IMR-90 (cell line): ENCODE measurements at regions not wholly inside any gene's neighbourhood (a gene's known extent, or its start where the extent isn't known, plus 50 kb on each side); places are given as distances from the start of the nearest gene placed in this dataset.

Experiments
- ATAC-seq: fragments of 200-7000 bp; cut with Tn5 transposase; 2 replicates; pipeline ENCODE4 v1.9.1; 2020; ENCODE audit warnings: low read depth, mild to moderate bottlenecking, moderate library complexity
- BruUV-seq: library from RNA; stranded (reverse); fragments of 400-500 nt; replicated peaks from 2 replicates; lab custom pipeline; 2021; lab: Mats Ljungman, UMichigan
- CTCF ChIA-PET: fragments of 300-600 bp; formaldehyde crosslinking; extraction: SDS; loops from one replicate; lab custom pipeline; 2021; ENCODE audit warnings: antibody characterized with exemption; lab: Yijun Ruan, JAX
- POLR2A ChIA-PET: fragments of 300-600 bp; sonication (Branson Sonifier 250); formaldehyde crosslinking; loops from one replicate; lab custom pipeline; 2022; ENCODE audit warnings: antibody characterized with exemption; ENCODE audit not compliant: unreplicated experiment; lab: Charles Lee
- DNase-seq: peaks from one replicate; pipeline ENCODE4 v3.0.0; 2013
- H2AFZ ChIP-seq: replicated peaks from 2 replicates; pipeline ENCODE3; 2013; ENCODE audit warnings: low read length, mild to moderate bottlenecking; ENCODE audit not compliant: poor library complexity
- H2AK5ac ChIP-seq: 2 replicates; pipeline ENCODE4 v1.6.1; 2013; ENCODE audit warnings: low read depth, low read length, inconsistent platforms
- H2AK9ac ChIP-seq: replicated peaks from 2 replicates; pipeline ENCODE3; 2013; ENCODE audit warnings: mild to moderate bottlenecking, low read depth, low read length, moderate library complexity; ENCODE audit not compliant: poor library complexity
- H2BK120ac ChIP-seq: 2 replicates; pipeline ENCODE4 v1.6.1; 2013; ENCODE audit warnings: low read depth, low read length, inconsistent platforms
- H2BK15ac ChIP-seq: 3 replicates; pipeline ENCODE4 v1.6.1; 2013; ENCODE audit warnings: low read depth, low read length, inconsistent platforms
- H2BK20ac ChIP-seq: 2 replicates; pipeline ENCODE4 v1.6.1; 2013; ENCODE audit warnings: low read depth, mild to moderate bottlenecking, inconsistent platforms, low read length, moderate library complexity
- H2BK5ac ChIP-seq: 2 replicates; pipeline ENCODE4 v1.6.1; 2013; ENCODE audit warnings: mild to moderate bottlenecking, low read depth, low read length, inconsistent platforms; ENCODE audit not compliant: poor library complexity, severe bottlenecking
- H3K14ac ChIP-seq: replicated peaks from 2 replicates; pipeline ENCODE4 v1.6.1; 2013; ENCODE audit warnings: low read depth, low read length, inconsistent platforms
- H3K18ac ChIP-seq: 2 replicates; pipeline ENCODE4 v1.6.1; 2013; ENCODE audit warnings: low read depth, low read length, control low read depth
- H3K23ac ChIP-seq: 2 replicates; pipeline ENCODE4 v1.6.1; 2013; ENCODE audit warnings: low read depth, low read length, inconsistent platforms
- H3K27ac ChIP-seq: 2 replicates; pipeline ENCODE4 v1.5.1; 2013; ENCODE audit warnings: mild to moderate bottlenecking, control low read depth, low read length; ENCODE audit not compliant: insufficient read depth
- H3K27me3 ChIP-seq: 2 replicates; pipeline ENCODE4 v1.6.1; 2013; ENCODE audit warnings: low read length; ENCODE audit not compliant: control insufficient read depth, insufficient read depth
- H3K36me3 ChIP-seq: 2 replicates; pipeline ENCODE4 v1.6.1; 2013; ENCODE audit warnings: low read length, mixed read lengths; ENCODE audit not compliant: control insufficient read depth, insufficient read depth
- H3K4ac ChIP-seq: 2 replicates; pipeline ENCODE4 v1.6.1; 2013; ENCODE audit warnings: low read depth, low read length, inconsistent platforms
- H3K4me1 ChIP-seq: 2 replicates; pipeline ENCODE4 v1.6.1; 2013; ENCODE audit warnings: low read length, mixed read lengths; ENCODE audit not compliant: control insufficient read depth, insufficient read depth
- H3K4me2 ChIP-seq: 2 replicates; pipeline ENCODE4 v1.6.1; 2013; ENCODE audit warnings: low read depth, mild to moderate bottlenecking, control low read depth, low read length, moderate library complexity
- H3K4me3 ChIP-seq: 2 replicates; pipeline ENCODE4 v1.5.1; 2013; ENCODE audit warnings: low read depth, mild to moderate bottlenecking, control low read depth, low read length, moderate library complexity; ENCODE audit not compliant: insufficient read depth
- H3K56ac ChIP-seq: 2 replicates; pipeline ENCODE4 v1.6.1; 2013; ENCODE audit warnings: low read length, inconsistent platforms; ENCODE audit not compliant: insufficient read depth; ENCODE audit errors: extremely low read depth
- H3K79me1 ChIP-seq, 2 experiments: 2 replicates each; pipeline ENCODE4 v1.6.1; 2013; ENCODE audit warnings: low read length in 2 of 2, inconsistent platforms in 1 of 2, low read depth in 1 of 2
- H3K9ac ChIP-seq: 2 replicates; pipeline ENCODE4 v1.6.1; 2013; ENCODE audit warnings: low read depth, low read length, control low read depth
- H3K9me1 ChIP-seq: 2 replicates; pipeline ENCODE4 v1.6.1; 2013; ENCODE audit warnings: low read length, inconsistent platforms; ENCODE audit not compliant: insufficient read depth
- H3K9me3 ChIP-seq: 2 replicates; pipeline ENCODE4 v1.6.1; 2013; ENCODE audit warnings: low read length; ENCODE audit not compliant: control insufficient read depth, insufficient read depth
- H4K20me1 ChIP-seq: 2 replicates; pipeline ENCODE4 v1.6.1; 2013; ENCODE audit warnings: low read length, inconsistent platforms; ENCODE audit not compliant: insufficient read depth
- H4K5ac ChIP-seq: 2 replicates; pipeline ENCODE4 v1.6.1; 2013; ENCODE audit warnings: mild to moderate bottlenecking, low read depth, low read length, control low read depth
- H4K8ac ChIP-seq, 2 experiments: 2 replicates each; pipeline ENCODE4 v1.6.1; 2013; ENCODE audit warnings: low read depth in 2 of 2, low read length in 2 of 2, control low read depth in 1 of 2, inconsistent platforms in 1 of 2
- H4K91ac ChIP-seq: 2 replicates; pipeline ENCODE4 v1.6.1; 2013; ENCODE audit warnings: low read depth, low read length, inconsistent platforms; ENCODE audit not compliant: insufficient read depth
- BHLHE40 ChIP-seq: fragments of 150-350 bp; IDR thresholded peaks from 2 replicates; pipeline ENCODE4 v1.6.1; 2016; ENCODE audit warnings: mild to moderate bottlenecking, low read depth, low read length
- CEBPB ChIP-seq: IDR thresholded peaks from 2 replicates; pipeline ENCODE4 v1.6.1; 2012; ENCODE audit warnings: low read depth, low read length, improper control_type of control experiment
- CHD1 ChIP-seq: IDR thresholded peaks from 2 replicates; pipeline ENCODE4 v1.6.1; 2012; ENCODE audit warnings: low read depth, low read length, improper control_type of control experiment
- FOS ChIP-seq: fragments of 150-350 bp; IDR thresholded peaks from 2 replicates; pipeline ENCODE4 v1.6.1; 2016; ENCODE audit warnings: low read depth, low read length
- MAFK ChIP-seq: IDR thresholded peaks from 2 replicates; pipeline ENCODE4 v1.6.1; 2012; ENCODE audit warnings: low read depth, low read length, improper control_type of control experiment
- MAZ ChIP-seq: IDR thresholded peaks from 2 replicates; pipeline ENCODE4 v1.6.1; 2012; ENCODE audit warnings: low read depth, mild to moderate bottlenecking, low read length, improper control_type of control experiment, moderate library complexity, borderline replicate concordance
- MXI1 ChIP-seq: IDR thresholded peaks from 2 replicates; pipeline ENCODE4 v1.6.1; 2012; ENCODE audit warnings: low read depth, mild to moderate bottlenecking, low read length, moderate library complexity, borderline replicate concordance
- NFE2L2 ChIP-seq: fragments of 150-350 bp; IDR thresholded peaks from 2 replicates; pipeline ENCODE4 v1.6.1; 2016; ENCODE audit warnings: low read depth, mild to moderate bottlenecking, low read length
- POLR2A ChIP-seq: IDR thresholded peaks from 2 replicates; pipeline ENCODE4 v1.6.1; 2012; ENCODE audit warnings: mild to moderate bottlenecking, low read depth, low read length
- RAD21 ChIP-seq: IDR thresholded peaks from 2 replicates; pipeline ENCODE4 v1.6.1; 2012; ENCODE audit warnings: low read length, improper control_type of control experiment
- RCOR1 ChIP-seq: IDR thresholded peaks from 2 replicates; pipeline ENCODE4 v1.6.1; 2012; ENCODE audit warnings: mild to moderate bottlenecking, low read length, improper control_type of control experiment; ENCODE audit not compliant: insufficient replicate concordance
- RFX5 ChIP-seq: IDR thresholded peaks from 2 replicates; pipeline ENCODE4 v1.8.0; 2012; ENCODE audit warnings: low read depth, mild to moderate bottlenecking, low read length, moderate library complexity
- SMC3 ChIP-seq: fragments of 150-350 bp; IDR thresholded peaks from 2 replicates; pipeline ENCODE4 v1.6.1; 2016; ENCODE audit warnings: low read depth, mild to moderate bottlenecking, antibody characterized with exemption, low read length, moderate library complexity
- WGBS, 2 experiments: methylation state at CpG; one replicate each; pipeline versions ENCODE4 v1.1.5 to v1.1.7; 2013; ENCODE audit warnings: missing lambda C conversion rate in 2 of 2; ENCODE audit not compliant: insufficient read length in 1 of 2; ENCODE audit errors: extremely low coverage in 2 of 2; 5-methylcytosine and 5-hydroxymethylcytosine counted together
- dilution Hi-C: fragments of 300-500 bp; cut with HindIII; formaldehyde crosslinking; loops from one replicate; pipeline ENCODE4 v1.14.3; 2018; ENCODE audit warnings: low sequenced_read_pairs; ENCODE audit not compliant: unreplicated experiment
- in situ Hi-C: fragments of 300-500 bp; cut with MboI; formaldehyde crosslinking; loops from 3 replicates; pipeline ENCODE4 v1.14.3; 2019; ENCODE audit warnings: low sequenced_read_pairs, inconsistent platforms, mixed read lengths
- intact Hi-C: fragments of 100-400 bp; cut with micrococcal nuclease; formaldehyde crosslinking; loops from 2 replicates; pipeline ENCODE4 v1.10.0; 2022
- TF ChIP-seq, protein P1 (sequence below): conservative IDR thresholded peaks from 2 replicates; pipeline ENCODE4 v1.5.1; 2012; ENCODE audit warnings: mild to moderate bottlenecking, low read depth, low read length, improper control_type of control experiment
- TF ChIP-seq, protein P2 (sequence below): fragments of 150-350 bp; IDR thresholded peaks from 2 replicates; pipeline ENCODE4 v1.6.1; 2017; ENCODE audit warnings: mild to moderate bottlenecking, antibody characterized with exemption, low read length, low read depth
- TF ChIP-seq, protein P3 (sequence below): fragments of 150-350 bp; IDR thresholded peaks from 2 replicates; pipeline ENCODE4 v1.6.1; 2016; ENCODE audit warnings: low read depth, mild to moderate bottlenecking, low read length, moderate library complexity, borderline replicate concordance

DNA sequence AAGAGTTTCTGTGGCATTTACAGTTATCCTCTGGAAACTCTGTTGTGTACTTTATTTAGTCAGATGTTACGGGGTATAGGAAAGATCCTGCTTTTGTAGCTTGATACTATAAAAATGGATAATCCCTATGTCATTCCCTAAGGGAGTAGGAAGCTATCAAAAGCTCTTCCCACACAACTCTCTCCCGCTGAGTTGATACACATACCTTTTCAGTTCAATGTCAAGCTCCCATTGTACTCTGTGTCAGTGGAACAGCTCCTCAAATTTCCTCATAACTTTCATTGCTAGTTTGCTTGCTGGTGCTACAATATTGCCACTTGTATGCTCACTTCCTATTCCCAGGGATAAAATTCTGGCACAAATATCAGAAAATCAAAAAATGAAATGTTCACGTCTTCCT lies 893.3 kb upstream of the GBE1 start:
- no peak overlapping the region for H3K56ac ChIP-seq
- H2AK5ac ChIP-seq: no peak overlapping the region
- TF ChIP-seq POLR2A (no peak), RCOR1 (no peak), BHLHE40 (no peak), NFE2L2 (no peak), MAFK (no peak), SMC3 (no peak), CEBPB (no peak), RAD21 (no peak), FOS (no peak), CHD1 (no peak), MAZ (no peak), MXI1 (no peak), RFX5 (no peak)
- TF ChIP-seq, protein P1, sequence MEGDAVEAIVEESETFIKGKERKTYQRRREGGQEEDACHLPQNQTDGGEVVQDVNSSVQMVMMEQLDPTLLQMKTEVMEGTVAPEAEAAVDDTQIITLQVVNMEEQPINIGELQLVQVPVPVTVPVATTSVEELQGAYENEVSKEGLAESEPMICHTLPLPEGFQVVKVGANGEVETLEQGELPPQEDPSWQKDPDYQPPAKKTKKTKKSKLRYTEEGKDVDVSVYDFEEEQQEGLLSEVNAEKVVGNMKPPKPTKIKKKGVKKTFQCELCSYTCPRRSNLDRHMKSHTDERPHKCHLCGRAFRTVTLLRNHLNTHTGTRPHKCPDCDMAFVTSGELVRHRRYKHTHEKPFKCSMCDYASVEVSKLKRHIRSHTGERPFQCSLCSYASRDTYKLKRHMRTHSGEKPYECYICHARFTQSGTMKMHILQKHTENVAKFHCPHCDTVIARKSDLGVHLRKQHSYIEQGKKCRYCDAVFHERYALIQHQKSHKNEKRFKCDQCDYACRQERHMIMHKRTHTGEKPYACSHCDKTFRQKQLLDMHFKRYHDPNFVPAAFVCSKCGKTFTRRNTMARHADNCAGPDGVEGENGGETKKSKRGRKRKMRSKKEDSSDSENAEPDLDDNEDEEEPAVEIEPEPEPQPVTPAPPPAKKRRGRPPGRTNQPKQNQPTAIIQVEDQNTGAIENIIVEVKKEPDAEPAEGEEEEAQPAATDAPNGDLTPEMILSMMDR: no peak
- TF ChIP-seq, protein P2, sequence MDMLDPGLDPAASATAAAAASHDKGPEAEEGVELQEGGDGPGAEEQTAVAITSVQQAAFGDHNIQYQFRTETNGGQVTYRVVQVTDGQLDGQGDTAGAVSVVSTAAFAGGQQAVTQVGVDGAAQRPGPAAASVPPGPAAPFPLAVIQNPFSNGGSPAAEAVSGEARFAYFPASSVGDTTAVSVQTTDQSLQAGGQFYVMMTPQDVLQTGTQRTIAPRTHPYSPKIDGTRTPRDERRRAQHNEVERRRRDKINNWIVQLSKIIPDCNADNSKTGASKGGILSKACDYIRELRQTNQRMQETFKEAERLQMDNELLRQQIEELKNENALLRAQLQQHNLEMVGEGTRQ: no peak
- TF ChIP-seq, protein P3, sequence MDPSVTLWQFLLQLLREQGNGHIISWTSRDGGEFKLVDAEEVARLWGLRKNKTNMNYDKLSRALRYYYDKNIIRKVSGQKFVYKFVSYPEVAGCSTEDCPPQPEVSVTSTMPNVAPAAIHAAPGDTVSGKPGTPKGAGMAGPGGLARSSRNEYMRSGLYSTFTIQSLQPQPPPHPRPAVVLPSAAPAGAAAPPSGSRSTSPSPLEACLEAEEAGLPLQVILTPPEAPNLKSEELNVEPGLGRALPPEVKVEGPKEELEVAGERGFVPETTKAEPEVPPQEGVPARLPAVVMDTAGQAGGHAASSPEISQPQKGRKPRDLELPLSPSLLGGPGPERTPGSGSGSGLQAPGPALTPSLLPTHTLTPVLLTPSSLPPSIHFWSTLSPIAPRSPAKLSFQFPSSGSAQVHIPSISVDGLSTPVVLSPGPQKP: no peak
- H4K20me1 ChIP-seq: no peaks in the 10 kb centered on the region
- H2AFZ ChIP-seq: no peak overlapping the region
- BruUV-seq: no TSS peak
- dilution Hi-C loops: no loop called here
- H4K8ac ChIP-seq: no peak overlapping the region
- H3K9me3 ChIP-seq: peaks cover 9% of the 10 kb centered on the region; the same call in 1 of the 2 replicates
- no peaks in the 10 kb centered on the region for H3K79me1 ChIP-seq
- H2AK9ac ChIP-seq: no peak overlapping the region
- H4K5ac ChIP-seq: no peak overlapping the region
- H3K4me3 ChIP-seq: no peak overlapping the region
- H4K91ac ChIP-seq: no peak overlapping the region
- H3K9me1 ChIP-seq: no peaks in the 10 kb centered on the region
- no peak overlapping the region for H2BK120ac ChIP-seq
- no peak overlapping the region for H3K23ac ChIP-seq
- H2BK15ac ChIP-seq: no peak overlapping the region
- intact Hi-C loops: no loop called here
- no peaks in the 10 kb centered on the region for H3K27me3 ChIP-seq
- no peak for DNase-seq
- no peak overlapping the region for H3K18ac ChIP-seq
- H2BK20ac ChIP-seq: no peak overlapping the region
- ATAC-seq: no peak
- H3K4me1 ChIP-seq: no peaks in the 10 kb centered on the region
- ChIA-PET CTCF (no interaction called here), POLR2A (no interaction called here)
- no peak overlapping the region for H3K27ac ChIP-seq
- in situ Hi-C loops: no loop called here
- no CpG with 5 or more reads among the region's 3 CpGs for WGBS, 2 experiments
- H3K4ac ChIP-seq: no peak overlapping the region
- H3K14ac ChIP-seq: no peak overlapping the region
- H2BK5ac ChIP-seq: no peak overlapping the region
- H3K36me3 ChIP-seq: no peaks in the 10 kb centered on the region
- H3K4me2 ChIP-seq: no peak overlapping the region
- H3K9ac ChIP-seq: no peak overlapping the region
